Keratinocyte (primary cell): ENCODE measurements at regions not wholly inside any gene's neighbourhood (a gene's known extent, or its start where the extent isn't known, plus 50 kb on each side); places are given as distances from the start of the nearest gene placed in this dataset.

Experiments
- EZH2 ChIP-seq: IDR thresholded peaks from one replicate; pipeline ENCODE4 v1.6.1; 2012; ENCODE audit warnings: inconsistent platforms, mild to moderate bottlenecking, low read length, moderate library complexity
- TF ChIP-seq, protein P1 (sequence below), 3 experiments: IDR thresholded peaks in 1 of 3; conservative IDR thresholded peaks in 1 of 3; optimal IDR thresholded peaks in 1 of 3; 2 replicates in 2 of 3; 3 replicates in 1 of 3; pipeline versions ENCODE3 to v1.5.1; 2011; ENCODE audit warnings: low read length in 3 of 3, mild to moderate bottlenecking in 3 of 3, moderate library complexity in 2 of 3, control low read depth in 1 of 3, inconsistent platforms in 1 of 3; ENCODE audit not compliant: insufficient read depth in 2 of 3; ENCODE audit errors: extremely low read depth in 1 of 3

DNA sequence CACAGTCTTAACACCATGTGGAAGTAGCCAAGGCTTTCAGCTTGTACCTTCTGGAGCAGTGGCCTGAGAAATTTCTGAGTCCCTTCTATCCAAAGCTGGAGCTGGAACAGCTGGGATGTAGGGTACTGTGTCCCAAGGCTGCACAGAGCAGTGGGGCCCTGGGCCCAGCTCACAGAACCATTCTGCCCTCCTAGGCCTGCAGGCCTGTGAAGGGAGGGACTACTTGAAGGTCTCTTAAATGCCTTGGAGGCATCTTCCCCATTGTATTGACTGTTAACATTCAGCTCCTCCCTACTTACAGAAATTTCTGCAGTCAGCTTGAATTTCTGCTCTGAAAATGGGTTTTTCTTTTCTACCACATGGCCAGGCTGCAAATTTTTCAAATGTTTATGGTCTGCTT lies 156.5 kb upstream of the MANEA start:
- TF ChIP-seq, protein P1, sequence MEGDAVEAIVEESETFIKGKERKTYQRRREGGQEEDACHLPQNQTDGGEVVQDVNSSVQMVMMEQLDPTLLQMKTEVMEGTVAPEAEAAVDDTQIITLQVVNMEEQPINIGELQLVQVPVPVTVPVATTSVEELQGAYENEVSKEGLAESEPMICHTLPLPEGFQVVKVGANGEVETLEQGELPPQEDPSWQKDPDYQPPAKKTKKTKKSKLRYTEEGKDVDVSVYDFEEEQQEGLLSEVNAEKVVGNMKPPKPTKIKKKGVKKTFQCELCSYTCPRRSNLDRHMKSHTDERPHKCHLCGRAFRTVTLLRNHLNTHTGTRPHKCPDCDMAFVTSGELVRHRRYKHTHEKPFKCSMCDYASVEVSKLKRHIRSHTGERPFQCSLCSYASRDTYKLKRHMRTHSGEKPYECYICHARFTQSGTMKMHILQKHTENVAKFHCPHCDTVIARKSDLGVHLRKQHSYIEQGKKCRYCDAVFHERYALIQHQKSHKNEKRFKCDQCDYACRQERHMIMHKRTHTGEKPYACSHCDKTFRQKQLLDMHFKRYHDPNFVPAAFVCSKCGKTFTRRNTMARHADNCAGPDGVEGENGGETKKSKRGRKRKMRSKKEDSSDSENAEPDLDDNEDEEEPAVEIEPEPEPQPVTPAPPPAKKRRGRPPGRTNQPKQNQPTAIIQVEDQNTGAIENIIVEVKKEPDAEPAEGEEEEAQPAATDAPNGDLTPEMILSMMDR (optimal IDR thresholded peaks at IDR 0.05 in 1 of 3, IDR thresholded peaks at IDR 0.05 in 1 of 3, conservative IDR thresholded peaks at IDR 0.05 in 1 of 3; ENCODE audit: extremely low read depth in 1 of 3, insufficient read depth in 2 of 3, low read length in 3 of 3), result no peak
- TF ChIP-seq EZH2, result no peak
